Kidney capillary endothelial cell (primary cell): ENCODE measurements at regions not wholly inside any gene's neighbourhood (a gene's known extent, or its start where the extent isn't known, plus 50 kb on each side); places are given as distances from the start of the nearest gene placed in this dataset.

Experiments
- DNase-seq: peaks from one replicate; pipeline ENCODE4 v3.0.0-alpha.2; 2018; ENCODE audit warnings: low spot score

DNA sequence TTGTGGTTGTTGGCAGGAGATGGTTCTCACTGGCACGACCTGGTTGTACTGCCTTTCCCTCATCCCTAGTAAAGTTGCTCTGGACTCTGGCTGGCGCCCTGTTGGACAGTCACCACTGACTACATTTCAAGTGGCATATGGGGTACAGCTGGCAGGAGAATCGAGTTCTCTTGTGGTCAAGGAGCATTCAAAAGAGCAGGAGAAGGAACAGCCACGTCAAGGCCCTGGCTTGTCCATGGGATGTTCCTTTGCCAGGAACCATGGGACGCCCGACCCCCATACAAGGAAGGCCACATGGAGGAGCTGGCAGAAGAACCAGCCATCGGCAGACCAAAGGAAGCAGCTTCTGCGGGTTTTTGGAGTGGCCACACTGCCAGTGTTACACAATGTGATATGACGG, 87.0 kb upstream of the SLC25A13 start:
- DNase-seq, result no peak

GRCh38 chr7:96407427-96407826, 85.5 kb upstream of the SLC25A13 start:
- no peak for DNase-seq

DNA sequence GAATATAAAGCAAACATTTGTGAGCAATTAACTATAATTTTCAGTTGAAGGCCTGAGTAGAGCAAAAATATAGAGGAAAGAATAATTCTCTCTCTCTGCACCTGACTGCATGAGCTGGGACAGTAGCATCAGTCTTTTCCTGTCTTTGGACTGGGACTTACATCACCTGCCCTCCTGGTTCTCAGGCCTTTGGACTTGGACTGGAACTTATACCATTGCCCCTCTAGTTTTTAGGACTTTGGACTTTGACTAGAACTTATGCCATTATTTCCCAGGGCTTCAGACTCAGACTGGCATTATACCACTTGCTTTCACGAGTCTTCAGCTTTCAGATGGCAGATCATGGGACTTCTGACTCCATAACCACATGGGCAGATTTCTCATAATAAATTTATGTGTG, 81.0 kb upstream of the SLC25A13 start:
- DNase-seq, result no peak

- DNase-seq, result no peak
Measured at GRCh38 chr7:96401200-96401599, 79.3 kb upstream of the SLC25A13 start.

GRCh38 chr7:96400518-96400917, 78.6 kb upstream of the SLC25A13 start:
- no peak for DNase-seq

GRCh38 chr7:96400001-96400400, 78.1 kb upstream of the SLC25A13 start:
- DNase-seq, result no peak

DNA sequence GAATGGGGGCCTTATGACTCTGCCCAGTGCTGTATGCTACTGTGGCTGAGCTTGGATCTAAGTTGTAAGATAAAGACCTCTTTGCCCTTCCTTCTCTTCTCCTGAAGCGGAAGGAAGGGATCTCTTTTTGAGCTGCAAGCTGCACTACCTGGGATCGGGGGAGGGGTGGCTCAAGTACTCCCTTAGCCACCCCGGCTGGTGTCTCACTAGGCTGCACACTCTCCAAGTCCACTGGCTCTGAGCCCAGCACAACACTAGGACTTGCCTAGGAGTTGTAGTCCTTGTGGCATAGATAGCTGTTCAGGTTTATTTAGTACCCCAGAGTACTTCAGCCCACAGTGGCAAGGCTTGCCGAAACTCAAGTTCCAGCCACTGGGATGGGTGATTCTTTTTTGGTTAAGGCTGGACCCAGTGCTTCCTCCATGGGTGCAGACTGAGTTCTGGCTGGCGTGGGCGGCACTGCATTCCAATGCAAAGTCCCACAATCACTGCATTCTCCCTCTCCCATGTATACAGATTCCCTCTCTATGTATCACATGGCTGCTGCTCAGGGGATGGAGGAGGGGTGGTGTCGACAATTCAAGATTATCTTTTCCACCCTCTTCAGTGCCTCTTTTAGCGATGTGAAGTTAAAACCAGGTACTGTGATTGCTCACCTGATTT, 76.2 kb upstream of the SLC25A13 start:
- DNase-seq, result no peak

DNA sequence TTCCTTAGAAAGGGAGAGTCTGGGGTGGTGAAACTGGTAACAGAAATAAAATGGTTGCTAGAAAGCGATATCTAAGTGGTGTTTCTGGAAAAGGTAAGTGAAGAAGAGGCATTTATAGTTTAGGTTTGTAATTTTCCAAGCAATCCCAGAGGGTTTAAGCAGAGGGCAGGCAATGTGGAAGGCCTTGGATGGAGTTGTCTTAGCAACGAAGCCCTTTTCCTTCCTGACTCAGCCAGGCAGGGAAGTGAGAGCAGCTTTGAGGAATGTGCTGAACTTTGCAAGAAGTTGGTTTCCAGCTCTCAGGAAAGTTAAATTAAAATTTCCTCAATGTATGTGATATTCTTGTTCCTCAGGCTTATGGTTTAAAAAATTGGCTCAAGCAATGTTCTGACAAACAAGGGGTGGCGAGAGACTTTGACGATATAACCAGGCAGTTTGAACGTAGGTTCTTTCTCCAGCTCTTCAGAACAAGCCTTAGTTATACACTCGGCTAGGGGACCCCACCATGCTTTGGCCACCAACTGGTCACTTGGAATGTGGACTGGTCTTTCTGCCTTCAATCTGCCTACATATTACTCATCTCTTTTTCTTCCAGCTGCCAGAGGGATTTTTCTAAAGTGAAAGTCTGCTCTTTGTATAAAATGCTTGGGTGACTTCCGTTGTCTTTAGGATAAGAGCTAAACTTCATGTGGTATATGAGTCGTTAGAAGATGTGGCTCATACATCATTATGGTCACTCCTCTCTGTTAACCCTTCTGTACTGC, 66.9 kb upstream of the SLC25A13 start:
- peak; percentile 98 for DNase-seq

- peak; percentile 79 for DNase-seq
Measured at GRCh38 chr7:96388166-96388565, 66.3 kb upstream of the SLC25A13 start.

GRCh38 chr7:96380111-96380512, 58.2 kb upstream of the SLC25A13 start:
- DNase-seq, result no peak

- no peak for DNase-seq
Measured at GRCh38 chr7:96377399-96377798, 55.5 kb upstream of the SLC25A13 start.
